Retinal pigment epithelial cell (primary cell): ENCODE measurements at regions not wholly inside any gene's neighbourhood (a gene's known extent, or its start where the extent isn't known, plus 50 kb on each side); places are given as distances from the start of the nearest gene placed in this dataset.

Source experiments
- DNase-seq: peaks from one replicate; pipeline ENCODE4 v3.0.0-alpha.2; 2010; ENCODE audit warnings: low read depth
- H3K4me3 ChIP-seq: 2 replicates; pipeline ENCODE4 v1.5.1; 2011; ENCODE audit warnings: mild to moderate bottlenecking, low read length, control low read depth, moderate library complexity
- CTCF ChIP-seq: conservative IDR thresholded peaks from 2 replicates; pipeline ENCODE4 v1.5.1; 2011; ENCODE audit warnings: low read depth, low read length, control low read depth, inconsistent platforms

GRCh38 chrX:125089761-125090445 is 229.8 kb upstream of the TEX13C start:
- no peak overlapping the region for H3K4me3 ChIP-seq
- no peak for DNase-seq
- TF ChIP-seq CTCF, result no peak

GRCh38 chrX:125093852-125094251 is 225.8 kb upstream of the TEX13C start:
- H3K4me3 ChIP-seq, result no peak overlapping the region
- no peak for TF ChIP-seq CTCF
- DNase-seq, result no peak

GRCh38 chrX:125094901-125095300 is 224.8 kb upstream of the TEX13C start:
- no peak overlapping the region for H3K4me3 ChIP-seq
- DNase-seq, result no peak
- TF ChIP-seq CTCF, result no peak

GRCh38 chrX:125096469-125096868 is 223.2 kb upstream of the TEX13C start:
- TF ChIP-seq CTCF, result no peak
- no peak overlapping the region for H3K4me3 ChIP-seq
- DNase-seq, result no peak

- TF ChIP-seq CTCF, result no peak
- H3K4me3 ChIP-seq, result no peak overlapping the region
- no peak for DNase-seq
Measured at GRCh38 chrX:125096870-125097269, 222.8 kb upstream of the TEX13C start.

GRCh38 chrX:125101971-125102755 is 217.5 kb upstream of the TEX13C start:
- TF ChIP-seq CTCF, result no peak
- no peak overlapping the region for H3K4me3 ChIP-seq
- DNase-seq, result no peak

GRCh38 chrX:125103693-125104092 is 216.0 kb upstream of the TEX13C start:
- H3K4me3 ChIP-seq, result no peak overlapping the region
- DNase-seq, result no peak
- TF ChIP-seq CTCF, result no peak
